Fibroblast of peridontal ligament (primary cell): ENCODE measurements at regions not wholly inside any gene's neighbourhood (a gene's known extent, or its start where the extent isn't known, plus 50 kb on each side); places are given as distances from the start of the nearest gene placed in this dataset.

Experiments used
- DNase-seq: peaks from one replicate; pipeline ENCODE4 v3.0.0-alpha.2; 2010; ENCODE audit errors: extremely low read depth

DNA sequence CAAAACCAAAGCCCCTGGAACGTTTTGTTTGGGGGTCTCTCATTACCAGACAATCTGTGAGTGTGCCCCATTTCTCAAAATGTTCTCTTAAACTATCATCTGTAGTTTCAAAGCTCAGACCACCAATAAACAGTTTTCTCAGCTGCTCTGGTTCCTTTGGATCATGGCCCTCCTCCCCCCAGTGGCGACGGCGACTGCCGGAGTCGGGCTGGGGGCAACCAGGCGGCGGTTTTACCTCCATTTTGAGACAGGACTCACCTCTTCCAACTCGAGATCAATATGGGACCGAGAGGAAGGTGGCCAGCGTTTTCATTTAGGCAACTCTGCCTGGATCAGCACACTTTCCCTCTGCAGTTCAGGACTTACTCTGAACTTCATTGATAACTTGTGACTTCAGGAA is 141.5 kb upstream of the ZNF32 start:
- DNase-seq = no peak

DNA sequence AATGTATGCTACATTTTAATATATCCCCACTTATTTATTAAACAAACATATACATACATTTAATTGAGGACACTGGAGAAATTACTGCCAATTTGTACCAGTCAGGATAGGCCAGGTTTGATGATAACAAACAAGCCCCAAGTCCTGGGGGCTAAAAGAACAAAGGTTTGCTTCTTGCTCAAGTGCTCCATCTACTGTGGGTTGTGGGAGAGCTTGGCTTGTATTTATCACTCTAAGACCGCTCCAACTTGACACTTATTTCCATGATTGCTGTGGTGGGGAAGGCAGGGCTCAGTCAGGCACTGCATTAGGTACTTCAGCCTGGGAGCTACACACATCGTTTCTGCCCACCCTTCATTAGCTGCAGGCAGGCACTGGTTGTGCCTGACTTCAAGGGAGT is 136.6 kb upstream of the ZNF32 start:
- DNase-seq = no peak

DNA sequence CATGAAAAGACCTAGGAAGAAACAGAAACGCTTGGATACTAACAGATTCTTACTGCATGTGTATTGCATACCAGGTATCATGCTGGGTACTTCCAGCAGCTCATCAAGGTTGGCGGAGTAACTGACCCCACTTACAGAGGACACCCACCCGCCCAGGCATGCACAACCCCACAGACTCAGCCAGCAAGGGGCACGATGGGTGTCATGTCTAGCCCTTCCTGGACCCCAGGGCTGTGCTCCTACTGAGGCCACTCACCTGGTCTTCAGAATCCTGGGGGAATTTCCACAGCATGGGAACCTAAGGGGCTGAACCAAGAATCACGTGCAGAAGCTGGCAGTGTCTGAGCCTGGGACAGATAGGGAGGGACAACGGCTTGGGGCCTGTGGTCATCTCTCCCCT is 134.1 kb upstream of the ZNF32 start:
- DNase-seq = no peak

DNA sequence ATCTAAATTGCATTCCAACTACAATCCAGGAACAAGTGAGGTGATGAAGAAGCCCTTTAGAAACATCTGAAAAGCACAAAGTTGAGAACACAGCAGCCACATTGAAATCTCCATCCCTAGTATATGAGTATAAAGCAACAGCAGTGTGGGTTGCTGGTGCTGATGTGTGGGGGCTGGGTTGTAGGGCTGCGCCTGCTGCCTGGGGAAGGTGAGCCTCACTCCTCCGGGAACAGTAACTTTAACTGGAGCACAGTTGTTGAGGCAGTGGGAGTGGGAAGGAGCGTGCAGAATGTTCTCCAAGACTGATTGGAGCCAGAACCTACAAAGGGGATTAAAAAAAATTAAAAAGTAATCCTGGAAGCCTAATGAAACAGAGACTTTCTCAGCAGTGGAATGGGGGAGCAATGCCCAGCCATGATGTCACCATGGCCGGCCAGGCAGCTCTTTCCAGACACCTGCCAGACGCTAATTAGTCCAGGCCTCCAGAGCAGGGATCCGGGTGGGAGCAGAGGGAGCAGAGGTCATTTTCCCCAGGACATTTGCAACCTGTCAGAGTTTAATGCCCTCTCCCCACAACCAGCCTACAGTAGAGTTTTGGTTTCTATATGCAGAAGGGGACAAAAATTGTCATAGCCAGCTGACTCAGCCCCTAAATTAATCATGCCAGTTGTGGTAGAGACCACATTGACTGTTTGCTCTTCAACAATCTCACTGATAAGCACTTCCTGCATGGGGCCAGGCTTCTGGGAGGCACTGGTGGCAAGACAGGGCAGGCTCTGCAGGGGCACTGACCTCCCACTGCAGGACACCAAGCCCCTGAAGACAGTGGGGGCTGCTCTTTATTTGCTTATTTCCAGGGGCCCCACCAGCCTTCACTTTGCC is 133.0 kb upstream of the ZNF32 start:
- no peak for DNase-seq

DNA sequence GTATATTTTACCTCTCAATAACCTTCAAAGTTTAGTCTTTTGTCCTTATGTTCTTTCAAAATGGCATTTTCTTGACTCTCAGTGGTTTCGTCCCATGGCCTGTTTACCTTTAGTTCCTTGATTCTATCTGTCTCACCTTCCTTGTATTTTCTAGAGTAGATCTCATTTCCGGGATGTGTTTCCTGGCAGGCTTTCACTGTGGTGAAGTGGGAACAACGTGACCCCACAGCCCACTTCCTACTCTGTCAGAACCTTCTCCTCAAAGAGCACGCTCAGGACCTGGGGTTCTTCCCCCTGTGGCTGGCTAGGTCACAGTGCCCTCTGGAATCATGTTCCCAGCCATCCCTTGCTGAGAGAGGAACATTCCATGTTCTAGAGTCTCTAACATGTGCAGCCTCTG is 129.9 kb upstream of the ZNF32 start:
- DNase-seq = no peak

DNA sequence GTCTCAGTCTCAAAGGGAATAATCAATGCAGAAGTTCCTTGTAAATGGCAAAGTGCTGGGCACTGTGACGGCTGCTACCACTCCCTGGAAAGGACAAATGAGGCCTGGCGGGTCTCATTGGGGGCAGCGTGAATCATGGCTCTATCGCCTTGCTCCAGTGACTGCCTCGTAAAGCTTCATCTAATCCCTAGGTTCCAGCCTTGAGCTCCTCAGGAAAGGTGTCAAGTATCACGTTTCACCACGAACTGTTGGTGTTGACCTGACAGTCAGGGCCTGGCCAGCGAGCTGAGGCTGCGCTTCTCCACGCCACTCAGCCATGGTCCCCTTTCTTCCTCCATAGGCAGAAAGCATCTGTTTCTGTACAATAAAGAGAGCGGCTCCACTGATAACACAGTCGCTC is 126.7 kb upstream of the ZNF32 start:
- DNase-seq = no peak

DNA sequence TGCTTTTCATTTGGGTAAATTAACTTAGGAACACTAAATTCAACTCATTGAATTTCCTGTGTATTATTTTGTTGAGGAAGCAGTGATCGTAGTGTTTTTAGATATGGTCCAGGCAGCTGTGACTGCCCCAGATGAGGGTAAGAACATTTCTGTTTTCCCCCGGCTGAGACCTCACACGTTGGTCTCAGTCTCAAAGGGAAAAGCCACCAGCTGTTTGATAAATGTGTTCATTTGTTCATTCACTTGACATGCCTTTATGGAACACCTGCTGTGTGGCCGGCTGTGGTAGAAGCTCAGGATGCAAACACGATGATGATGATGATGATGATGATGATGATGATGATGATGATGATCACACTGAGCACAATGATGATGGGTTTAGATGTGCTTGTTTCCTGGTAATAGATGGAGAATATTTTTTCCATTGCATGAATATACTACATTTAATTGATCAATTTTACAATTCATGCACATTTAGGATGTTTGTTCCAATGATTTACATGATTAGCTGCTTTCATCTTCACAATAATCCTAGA is 125.6 kb upstream of the ZNF32 start:
- DNase-seq = no peak

DNA sequence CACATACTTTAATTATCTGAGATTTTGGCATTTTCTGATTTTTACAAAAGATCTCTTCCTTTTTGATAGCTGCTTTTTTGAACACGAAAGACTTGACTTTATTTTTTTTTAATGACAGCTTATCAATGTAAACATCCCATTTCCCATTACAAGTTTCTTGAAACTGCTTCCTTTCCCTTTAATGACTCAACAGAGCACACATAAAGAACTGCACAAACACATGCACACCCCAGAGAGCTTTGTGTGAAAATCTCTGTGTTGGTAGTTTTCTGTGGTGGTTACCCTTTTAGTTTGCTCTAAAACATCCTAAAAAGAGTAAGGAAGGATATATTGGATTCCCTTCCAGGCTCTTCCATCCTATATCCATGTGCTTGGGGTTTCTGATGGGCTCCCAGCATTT is 125.1 kb upstream of the ZNF32 start:
- DNase-seq = no peak

DNA sequence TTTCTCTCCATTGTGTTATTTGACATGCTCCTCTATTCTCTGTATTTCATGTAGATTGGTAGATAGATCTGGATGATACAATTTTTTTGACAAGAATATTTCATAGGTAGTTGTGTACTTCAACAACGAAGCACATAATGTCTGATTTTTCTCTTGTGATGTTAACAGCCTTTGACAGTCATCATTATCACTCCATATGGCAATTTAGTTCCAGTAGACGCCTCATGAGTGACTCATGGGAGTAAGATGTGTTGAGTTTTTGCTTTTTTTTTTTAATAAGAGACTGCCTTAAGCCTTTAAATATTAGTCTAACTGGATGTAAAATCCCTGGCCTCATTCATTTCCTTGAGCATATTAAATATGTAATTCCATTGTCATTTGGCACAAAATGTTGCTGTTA is 123.5 kb upstream of the ZNF32 start:
- no peak for DNase-seq

DNA sequence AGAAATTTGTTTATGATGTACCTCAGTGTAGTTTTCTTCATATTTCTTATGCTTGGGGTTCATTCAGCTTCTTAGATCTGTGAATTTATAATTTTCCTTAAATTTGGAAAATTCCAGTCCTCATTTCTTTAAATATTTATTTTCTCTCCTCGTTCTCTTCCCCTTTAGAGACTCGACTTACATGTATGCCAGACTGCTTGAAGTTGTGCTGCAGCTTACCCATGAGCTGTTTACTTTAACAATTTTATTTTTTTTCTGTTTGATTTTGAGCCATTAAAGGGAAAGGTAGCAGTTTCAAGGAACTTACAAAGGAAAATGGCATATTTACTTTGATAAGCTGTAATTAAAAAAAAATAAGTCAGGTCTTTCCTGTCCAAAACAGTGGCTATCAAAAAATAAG is 123.0 kb upstream of the ZNF32 start:
- no peak for DNase-seq

DNA sequence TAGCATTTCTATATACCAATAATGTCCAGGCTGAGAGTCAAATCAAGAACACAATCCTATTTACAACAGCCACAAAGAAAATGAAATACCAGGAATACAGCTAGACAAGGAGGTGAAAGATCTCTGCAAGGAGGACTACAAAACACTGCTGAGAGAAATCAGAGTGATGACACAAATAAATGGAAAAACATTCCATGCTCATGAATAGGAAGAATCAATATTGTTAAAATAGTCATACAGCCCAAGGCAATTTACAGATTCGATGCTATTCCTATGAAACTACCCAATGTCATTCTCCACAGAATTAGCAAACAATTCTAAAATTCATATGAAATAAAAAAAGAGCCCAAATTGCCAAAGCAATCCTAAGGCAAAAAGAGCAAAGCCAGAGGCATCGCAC is 116.8 kb upstream of the ZNF32 start:
- no peak for DNase-seq

DNA sequence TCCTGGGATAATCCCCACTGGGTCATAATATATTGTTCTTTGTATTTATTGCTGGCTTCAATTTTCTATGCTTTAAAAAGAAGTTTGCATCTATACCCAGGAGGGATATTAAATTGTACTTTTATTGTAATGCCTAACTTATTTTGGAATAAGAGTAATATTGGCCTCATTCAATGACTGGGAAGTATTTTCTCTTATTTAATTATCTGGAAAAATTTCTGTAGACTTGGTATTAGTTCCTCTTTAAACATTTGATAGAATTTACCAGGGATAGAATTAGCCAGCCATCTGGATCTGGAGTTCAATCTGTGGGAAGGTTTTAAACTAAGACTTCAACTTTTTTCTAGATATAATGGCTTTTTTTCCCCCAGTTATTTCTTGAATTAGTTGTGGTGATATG is 115.2 kb upstream of the ZNF32 start:
- no peak for DNase-seq

DNA sequence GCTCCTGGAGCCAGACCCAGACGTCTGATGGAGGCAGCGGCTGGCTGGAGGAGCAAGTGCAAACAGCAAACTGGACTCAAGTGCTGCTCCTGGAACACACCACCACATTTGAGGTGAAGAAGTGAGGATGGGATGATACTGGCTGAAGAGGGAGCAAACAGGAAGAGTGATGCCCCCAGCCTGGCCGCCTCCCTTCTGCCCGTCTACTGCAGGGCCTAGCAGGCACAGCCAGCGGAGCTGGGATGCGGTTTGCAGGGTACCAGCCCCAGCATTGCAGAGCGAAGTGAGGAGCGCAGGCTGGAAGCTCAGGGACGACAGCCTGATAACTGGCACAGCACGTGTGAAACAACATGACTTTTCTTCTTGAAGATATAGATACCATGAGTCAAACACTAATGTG is 111.8 kb upstream of the ZNF32 start:
- DNase-seq = no peak

DNA sequence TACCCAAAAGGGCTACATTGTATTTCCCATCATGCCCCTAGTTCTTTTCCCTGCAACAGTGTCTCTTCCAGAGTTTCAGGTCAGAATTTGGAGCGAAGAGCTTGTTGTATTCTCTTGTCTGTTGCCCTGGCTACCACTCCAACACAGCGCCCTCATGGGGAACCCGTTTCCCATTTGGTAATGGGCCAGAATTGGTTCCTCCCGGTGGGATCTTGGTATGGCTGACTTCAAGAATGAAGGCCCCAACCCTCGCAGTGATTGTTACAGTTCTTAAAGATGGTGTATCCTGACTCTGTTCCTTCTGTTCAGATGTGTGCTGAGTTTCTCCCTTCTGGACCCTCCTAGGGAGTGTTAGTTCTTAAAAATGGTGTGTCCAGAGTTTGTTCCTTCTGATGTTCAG is 110.5 kb upstream of the ZNF32 start:
- no peak for DNase-seq

DNA sequence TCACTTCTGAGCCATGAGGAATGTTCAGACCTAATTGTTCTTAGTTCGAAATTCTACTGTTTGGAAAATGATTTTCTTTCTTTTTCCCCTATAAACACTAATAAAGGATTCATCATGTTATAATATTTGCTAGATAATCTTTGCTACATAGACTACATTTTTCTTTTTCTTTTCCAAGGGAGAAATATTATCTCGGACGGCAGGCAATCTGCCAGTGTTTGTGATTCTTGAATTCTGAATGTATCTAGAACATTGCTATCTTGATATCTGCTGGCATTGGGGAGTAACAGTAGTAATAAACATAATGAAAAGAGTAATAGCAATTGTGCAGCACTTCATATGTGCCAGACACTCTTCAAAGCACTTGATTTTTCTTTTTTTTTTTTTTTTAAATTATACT is 107.7 kb upstream of the ZNF32 start:
- no peak for DNase-seq

DNA sequence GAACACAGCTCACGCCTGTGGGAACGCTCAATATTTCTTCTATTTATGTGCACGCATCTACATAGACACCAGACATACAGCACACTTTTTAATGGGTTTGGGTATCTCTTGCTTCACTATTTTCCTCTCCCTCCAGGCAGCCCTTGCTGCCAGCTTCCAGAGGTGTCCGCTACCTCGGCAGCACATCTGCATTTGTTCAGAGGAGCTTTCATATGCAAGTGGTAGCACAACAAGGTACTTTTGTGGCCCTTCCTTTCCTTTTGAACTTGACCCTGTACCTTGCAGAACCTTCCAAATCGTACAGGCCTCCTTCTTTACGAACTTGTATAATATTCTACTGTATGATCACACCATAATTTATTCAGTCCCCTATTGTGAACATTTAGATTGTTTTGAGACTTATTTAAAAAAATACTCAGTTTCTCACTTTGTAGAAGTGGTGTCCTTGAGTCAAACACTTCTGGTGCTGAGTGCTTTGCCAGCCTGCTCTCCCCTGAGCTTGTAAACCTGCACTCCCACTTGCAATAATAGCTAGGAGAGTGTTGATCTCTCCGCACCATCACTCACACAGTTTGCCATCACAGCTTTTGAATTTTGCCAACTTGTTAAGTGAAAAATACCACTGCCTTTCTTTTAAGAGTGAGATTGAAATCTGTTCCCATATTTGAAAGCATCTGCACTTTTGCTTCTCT is 106.0 kb upstream of the ZNF32 start:
- DNase-seq = no peak

DNA sequence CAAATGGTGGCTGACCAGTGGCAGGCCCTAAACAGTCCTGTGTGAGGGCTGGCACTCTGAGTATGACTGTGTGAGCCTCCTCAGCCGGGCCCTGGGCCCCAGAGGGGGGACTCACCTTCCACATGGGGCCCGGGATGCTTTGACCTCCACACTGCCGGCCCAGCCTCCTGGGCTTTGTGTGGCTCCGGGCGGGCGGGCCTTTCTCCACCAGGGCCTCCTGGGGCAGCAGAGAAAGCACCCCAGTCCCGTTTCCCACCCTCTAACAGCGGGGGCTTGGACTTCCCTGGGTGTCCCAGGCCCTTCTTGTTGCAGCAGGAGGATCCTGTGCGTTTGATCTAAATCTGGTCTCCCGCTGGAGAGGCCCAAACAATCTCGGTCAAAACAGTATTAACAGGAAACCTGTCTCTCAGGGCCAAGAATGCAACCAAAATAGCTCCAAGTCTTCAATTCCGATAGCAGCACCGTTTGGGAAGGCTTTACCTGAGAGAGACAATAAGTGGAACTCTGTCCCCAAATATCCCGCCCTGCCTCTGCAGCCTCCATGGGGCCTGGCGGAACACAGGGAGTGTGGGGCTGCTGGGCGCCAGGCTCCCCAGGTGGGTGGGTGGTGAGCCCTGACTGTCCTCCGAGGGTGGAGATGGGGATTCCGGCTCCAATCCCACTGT is 104.8 kb upstream of the ZNF32 start:
- DNase-seq = no peak

DNA sequence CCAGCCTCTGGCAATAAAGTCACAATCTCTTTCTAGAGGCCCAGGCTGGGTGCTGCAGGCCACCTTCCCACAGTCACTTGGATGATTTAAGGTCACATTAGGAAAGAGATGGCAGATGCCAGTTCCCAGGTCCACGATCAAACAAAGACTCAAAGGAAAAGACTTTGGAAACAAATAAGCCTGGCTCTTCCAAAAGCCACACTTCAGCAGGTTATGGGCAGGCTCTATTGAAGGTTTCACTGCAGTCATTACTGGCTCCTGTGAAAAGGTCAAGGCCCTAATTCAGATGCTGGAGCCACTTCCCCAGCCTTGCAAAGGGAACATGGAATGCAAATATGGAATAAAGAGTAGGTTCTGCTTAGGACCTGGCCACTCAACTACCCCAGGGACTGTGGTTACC is 104.0 kb upstream of the ZNF32 start:
- DNase-seq = no peak

DNA sequence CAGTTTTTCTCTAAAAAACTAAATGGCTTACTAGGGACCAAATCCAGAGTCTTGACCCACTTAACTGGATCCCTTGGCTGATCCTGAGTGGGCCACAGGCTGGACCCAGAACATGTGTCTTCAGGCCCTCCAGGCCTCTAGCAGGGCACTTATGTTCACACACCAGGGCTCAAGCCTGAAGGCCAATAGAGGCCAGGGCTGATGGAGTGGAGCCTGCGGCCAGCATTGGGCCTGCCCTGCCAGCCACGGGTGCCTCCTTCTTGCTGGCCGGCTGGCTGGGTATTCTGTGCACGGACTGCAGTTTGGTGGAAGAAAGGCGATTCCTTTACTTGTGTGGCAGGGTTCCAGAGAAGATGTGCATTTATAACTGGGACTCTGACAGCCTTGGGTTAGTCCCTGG is 103.0 kb upstream of the ZNF32 start:
- no peak for DNase-seq

DNA sequence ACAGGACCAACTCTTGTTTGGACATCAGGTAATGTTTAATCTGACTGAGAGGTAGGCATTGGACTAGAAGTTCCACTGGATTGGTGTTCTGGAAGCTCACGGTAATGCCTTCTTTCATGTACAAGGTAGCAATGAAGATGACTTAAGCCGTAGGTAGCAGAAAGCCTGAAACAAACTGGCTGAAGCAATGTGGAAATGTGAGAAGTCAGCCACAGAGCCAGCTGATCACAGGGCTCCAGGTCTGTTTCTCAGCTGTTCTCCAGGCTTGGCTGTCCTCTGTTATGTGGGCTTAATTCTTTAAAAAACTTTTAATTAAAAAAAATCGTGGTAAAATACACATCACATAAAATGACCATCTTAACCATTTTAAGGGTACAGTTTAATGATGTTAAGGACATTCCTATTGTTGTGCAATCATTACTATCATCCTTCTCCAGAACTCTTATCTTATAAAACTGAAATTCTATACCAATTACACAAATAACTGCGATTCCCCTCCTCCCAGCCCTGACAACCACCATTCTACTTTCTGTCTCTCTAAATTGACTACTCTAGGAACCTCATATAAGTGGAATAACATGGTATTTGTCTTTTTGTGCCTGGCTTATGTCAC is 101.4 kb upstream of the ZNF32 start:
- DNase-seq = no peak

DNA sequence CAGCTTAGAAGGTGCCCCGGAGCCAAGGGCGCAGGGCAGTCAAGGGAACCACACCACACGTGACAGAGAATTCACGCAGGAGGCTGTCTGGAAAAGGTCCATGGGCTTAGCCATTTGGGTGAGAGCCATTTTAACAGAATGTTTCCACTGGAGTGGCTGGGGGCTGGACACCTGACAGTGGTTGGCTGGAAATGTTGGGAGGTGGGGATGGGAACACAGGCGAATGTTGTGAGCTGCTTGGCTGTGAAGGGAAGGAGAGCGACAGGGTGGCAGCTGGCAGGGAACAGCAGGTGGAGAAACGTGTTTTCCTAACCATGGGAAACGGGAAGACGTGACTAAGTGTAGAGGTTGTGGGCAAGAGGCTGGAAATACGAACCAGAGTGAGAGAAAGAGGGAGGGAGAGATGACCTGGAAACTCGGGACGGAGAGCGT is 100.5 kb upstream of the ZNF32 start:
- DNase-seq = no peak

DNA sequence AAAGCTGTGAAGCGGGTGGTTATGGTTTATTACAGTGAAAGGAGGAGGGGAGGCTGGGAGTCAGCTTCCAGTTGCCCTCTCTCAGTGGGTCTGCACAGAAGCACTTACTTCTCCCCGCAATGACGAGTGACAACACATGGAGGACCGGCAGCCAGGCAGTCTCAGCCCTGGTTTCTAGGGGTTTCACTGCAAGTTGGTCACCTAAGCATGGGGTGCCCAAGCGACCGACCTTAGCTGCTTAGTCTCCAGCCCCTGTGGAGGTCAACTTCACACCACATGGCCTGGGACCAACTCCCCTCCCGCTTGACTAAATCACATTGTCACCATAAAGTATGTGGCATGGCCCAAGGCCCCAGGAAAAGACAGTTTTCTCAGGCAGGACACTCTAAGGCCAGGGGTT is 99.9 kb upstream of the ZNF32 start:
- no peak for DNase-seq
